HEK293 (cell line): ENCODE measurements at regions not wholly inside any gene's neighbourhood (a gene's known extent, or its start where the extent isn't known, plus 50 kb on each side); places are given as distances from the start of the nearest gene placed in this dataset.

Experiments used
- CTCF ChIA-PET: fragments of 350-600 bp; formaldehyde crosslinking; extraction: SDS; loops from one replicate; lab custom pipeline; 2021; ENCODE audit warnings: antibody characterized with exemption; lab: Yijun Ruan, JAX
- POLR2A ChIA-PET: fragments of 300-600 bp; formaldehyde crosslinking; extraction: SDS; loops from one replicate; lab custom pipeline; 2020; ENCODE audit warnings: antibody characterized with exemption, inconsistent platforms; lab: Yijun Ruan, JAX
- H3K27ac ChIP-seq: fragments of 200-500 bp; sonication (Bioruptor generic); 2 replicates; pipeline ENCODE4 v1.5.1; 2014; ENCODE audit warnings: low read depth, low read length, control low read depth, inconsistent platforms; ENCODE audit errors: extremely low read depth
- H3K36me3 ChIP-seq, 2 experiments: fragments of 200-500 bp in 1 of 2; sonication (Bioruptor generic) in 1 of 2; 1 replicate in 1 of 2; 2 replicates in 1 of 2; pipeline ENCODE4 v1.5.1; 2014 to 2017; ENCODE audit warnings: inconsistent platforms in 2 of 2, low read length in 2 of 2; ENCODE audit not compliant: control insufficient read depth in 2 of 2, insufficient read depth in 1 of 2
- H3K4me1 ChIP-seq: fragments of 200-500 bp; sonication (Bioruptor generic); 2 replicates; pipeline ENCODE4 v1.5.1; 2014; ENCODE audit warnings: mild to moderate bottlenecking, low read length, inconsistent platforms; ENCODE audit not compliant: control insufficient read depth, insufficient read depth
- H3K4me3 ChIP-seq: 2 replicates; pipeline ENCODE4 v1.5.1; 2011; ENCODE audit warnings: low read depth, mild to moderate bottlenecking, control low read depth, low read length, moderate library complexity
- H3K9me3 ChIP-seq: fragments of 200-500 bp; sonication (Bioruptor generic); 2 replicates; pipeline ENCODE4 v1.5.1; 2014; ENCODE audit warnings: low read depth, low read length, inconsistent platforms; ENCODE audit not compliant: control insufficient read depth, insufficient read depth
- SCRT2 ChIP-seq: fragments of 450-650 bp; formaldehyde crosslinking; IDR thresholded peaks from 2 replicates; pipeline ENCODE4 v1.5.1; 2016; ENCODE audit warnings: missing biosample characterization, missing genetic modification characterization
- SP7 ChIP-seq: fragments of 450-650 bp; formaldehyde crosslinking; IDR thresholded peaks from 2 replicates; pipeline ENCODE4 v1.5.1; 2016; ENCODE audit warnings: missing biosample characterization, missing genetic modification characterization
- ZBTB21 ChIP-seq: fragments of 450-650 bp; formaldehyde crosslinking; IDR thresholded peaks from 2 replicates; pipeline ENCODE4 v1.5.1; 2017; ENCODE audit warnings: missing biosample characterization, missing genetic modification characterization
- ZBTB48 ChIP-seq: fragments of 450-650 bp; formaldehyde crosslinking; IDR thresholded peaks from 2 replicates; pipeline ENCODE4 v1.5.1; 2016; ENCODE audit warnings: missing biosample characterization, missing genetic modification characterization
- ZNF133 ChIP-seq: fragments of 450-650 bp; formaldehyde crosslinking; IDR thresholded peaks from 2 replicates; pipeline ENCODE4 v1.5.1; 2016; ENCODE audit warnings: missing biosample characterization, missing genetic modification characterization
- ZNF169 ChIP-seq: fragments of 450-650 bp; formaldehyde crosslinking; IDR thresholded peaks from 2 replicates; pipeline ENCODE4 v1.5.1; 2016; ENCODE audit warnings: missing biosample characterization, missing genetic modification characterization
- ZNF211 ChIP-seq: fragments of 450-650 bp; formaldehyde crosslinking; IDR thresholded peaks from 2 replicates; pipeline ENCODE4 v1.5.1; 2016; ENCODE audit warnings: low read depth, missing biosample characterization, missing genetic modification characterization
- ZNF266 ChIP-seq: fragments of 450-650 bp; formaldehyde crosslinking; IDR thresholded peaks from 2 replicates; pipeline ENCODE4 v1.5.1; 2016; ENCODE audit warnings: missing biosample characterization, missing genetic modification characterization, low read depth
- ZNF292 ChIP-seq: fragments of 450-650 bp; formaldehyde crosslinking; IDR thresholded peaks from 2 replicates; pipeline ENCODE4 v1.5.1; 2016; ENCODE audit warnings: low read depth, missing biosample characterization, missing genetic modification characterization, borderline replicate concordance
- ZNF335 ChIP-seq: fragments of 450-650 bp; formaldehyde crosslinking; conservative IDR thresholded peaks from 2 replicates; pipeline ENCODE4 v1.5.1; 2016; ENCODE audit warnings: missing biosample characterization, missing genetic modification characterization
- ZNF341 ChIP-seq: fragments of 450-650 bp; formaldehyde crosslinking; IDR thresholded peaks from 2 replicates; pipeline ENCODE4; 2016; ENCODE audit warnings: low read depth, missing biosample characterization, missing genetic modification characterization
- ZNF423 ChIP-seq: fragments of 450-650 bp; formaldehyde crosslinking; IDR thresholded peaks from 2 replicates; pipeline ENCODE4 v1.5.1; 2016; ENCODE audit warnings: missing biosample characterization, missing genetic modification characterization
- ZNF473 ChIP-seq: fragments of 450-650 bp; formaldehyde crosslinking; IDR thresholded peaks from 2 replicates; pipeline ENCODE4 v1.5.1; 2017; ENCODE audit warnings: missing biosample characterization, missing genetic modification characterization
- ZNF48 ChIP-seq: fragments of 450-650 bp; formaldehyde crosslinking; IDR thresholded peaks from 2 replicates; pipeline ENCODE4 v1.5.1; 2016; ENCODE audit warnings: missing biosample characterization, missing genetic modification characterization
- ZNF555 ChIP-seq: fragments of 450-650 bp; formaldehyde crosslinking; conservative IDR thresholded peaks from 2 replicates; pipeline ENCODE4 v1.5.1; 2017; ENCODE audit warnings: missing biosample characterization, mild to moderate bottlenecking, missing genetic modification characterization, inconsistent platforms
- ZNF561 ChIP-seq: fragments of 450-650 bp; IDR thresholded peaks from 2 replicates; pipeline ENCODE4 v1.5.1; 2018; ENCODE audit warnings: missing biosample characterization, missing genetic modification characterization, borderline replicate concordance
- ZNF747 ChIP-seq: fragments of 450-650 bp; formaldehyde crosslinking; IDR thresholded peaks from 2 replicates; pipeline ENCODE4 v1.5.1; 2016; ENCODE audit warnings: missing biosample characterization, missing genetic modification characterization
- ZNF791 ChIP-seq: fragments of 450-650 bp; formaldehyde crosslinking; IDR thresholded peaks from 2 replicates; pipeline ENCODE4 v1.5.1; 2016; ENCODE audit warnings: missing biosample characterization, missing genetic modification characterization
- ZSCAN16 ChIP-seq: fragments of 450-650 bp; formaldehyde crosslinking; IDR thresholded peaks from 2 replicates; pipeline ENCODE4 v1.5.1; 2016; ENCODE audit warnings: missing biosample characterization, missing genetic modification characterization
- TF ChIP-seq, protein P1 (sequence below): fragments of 450-650 bp; formaldehyde crosslinking; optimal IDR thresholded peaks from 2 replicates; pipeline ENCODE3; 2016; ENCODE audit warnings: missing biosample characterization, mild to moderate bottlenecking, missing genetic modification characterization
- TF ChIP-seq, protein P2 (sequence below): fragments of 450-650 bp; formaldehyde crosslinking; IDR thresholded peaks from 2 replicates; pipeline ENCODE4 v1.5.1; 2016; ENCODE audit warnings: missing biosample characterization, missing genetic modification characterization, borderline replicate concordance
- TF ChIP-seq, protein P3 (sequence below): fragments of 450-650 bp; formaldehyde crosslinking; IDR thresholded peaks from 2 replicates; pipeline ENCODE4 v1.5.1; 2016; ENCODE audit warnings: missing biosample characterization, missing genetic modification characterization, low read depth
- TF ChIP-seq, protein P4 (sequence below): fragments of 450-650 bp; IDR thresholded peaks from 2 replicates; pipeline ENCODE4 v1.5.1; 2018; ENCODE audit warnings: missing biosample characterization, missing genetic modification characterization

DNA sequence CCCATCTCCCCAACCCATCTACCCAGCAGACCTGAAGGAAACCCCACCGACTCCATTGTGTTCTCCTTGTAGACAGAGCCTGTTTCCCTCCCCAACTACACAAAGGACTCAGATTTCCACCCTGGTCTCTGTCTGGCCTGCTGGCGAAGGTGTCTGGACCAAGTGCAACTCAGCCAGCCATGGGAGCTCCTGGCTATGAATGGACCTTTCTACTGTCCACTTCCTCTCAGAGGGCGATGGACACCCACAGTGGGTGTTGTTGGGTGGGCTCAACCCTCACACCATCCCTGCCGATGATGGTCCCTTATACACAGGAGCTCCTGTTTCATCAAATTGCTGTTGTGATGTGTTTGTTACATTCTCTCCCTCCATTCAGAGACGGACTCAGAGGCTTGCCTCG is 112.5 kb upstream of the PHACTR3 start:
- Histone ChIP-seq H3K27ac (no peak overlapping the region), H3K36me3 (no peaks in the 10 kb centered on the region), H3K9me3 (no peaks in the 10 kb centered on the region)
- POLR2A ChIA-PET, result no interaction called here
- TF ChIP-seq, protein P1, sequence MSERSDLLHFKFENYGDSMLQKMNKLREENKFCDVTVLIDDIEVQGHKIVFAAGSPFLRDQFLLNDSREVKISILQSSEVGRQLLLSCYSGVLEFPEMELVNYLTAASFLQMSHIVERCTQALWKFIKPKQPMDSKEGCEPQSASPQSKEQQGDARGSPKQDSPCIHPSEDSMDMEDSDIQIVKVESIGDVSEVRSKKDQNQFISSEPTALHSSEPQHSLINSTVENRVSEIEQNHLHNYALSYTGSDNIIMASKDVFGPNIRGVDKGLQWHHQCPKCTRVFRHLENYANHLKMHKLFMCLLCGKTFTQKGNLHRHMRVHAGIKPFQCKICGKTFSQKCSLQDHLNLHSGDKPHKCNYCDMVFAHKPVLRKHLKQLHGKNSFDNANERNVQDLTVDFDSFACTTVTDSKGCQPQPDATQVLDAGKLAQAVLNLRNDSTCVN, result no peak
- no peak for TF ChIP-seq ZNF561 (tag by site-specific recombination)
- no peak for TF ChIP-seq ZNF423 (tag by site-specific recombination)
- TF ChIP-seq ZNF341 (tag by site-specific recombination), result no peak
- TF ChIP-seq ZNF747, result no peak
- TF ChIP-seq ZNF555, result no peak
- TF ChIP-seq ZNF211, result no peak
- no peak for TF ChIP-seq ZSCAN16
- no peak for TF ChIP-seq ZNF266 (tag by site-specific recombination)
- no peak for TF ChIP-seq ZBTB48 (tag by site-specific recombination)
- no peak for TF ChIP-seq ZNF133
- TF ChIP-seq ZNF292 (tag by site-specific recombination), result no peak
- TF ChIP-seq, protein P2, sequence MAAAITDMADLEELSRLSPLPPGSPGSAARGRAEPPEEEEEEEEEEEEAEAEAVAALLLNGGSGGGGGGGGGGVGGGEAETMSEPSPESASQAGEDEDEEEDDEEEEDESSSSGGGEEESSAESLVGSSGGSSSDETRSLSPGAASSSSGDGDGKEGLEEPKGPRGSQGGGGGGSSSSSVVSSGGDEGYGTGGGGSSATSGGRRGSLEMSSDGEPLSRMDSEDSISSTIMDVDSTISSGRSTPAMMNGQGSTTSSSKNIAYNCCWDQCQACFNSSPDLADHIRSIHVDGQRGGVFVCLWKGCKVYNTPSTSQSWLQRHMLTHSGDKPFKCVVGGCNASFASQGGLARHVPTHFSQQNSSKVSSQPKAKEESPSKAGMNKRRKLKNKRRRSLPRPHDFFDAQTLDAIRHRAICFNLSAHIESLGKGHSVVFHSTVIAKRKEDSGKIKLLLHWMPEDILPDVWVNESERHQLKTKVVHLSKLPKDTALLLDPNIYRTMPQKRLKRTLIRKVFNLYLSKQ (tag by site-specific recombination), result no peak
- TF ChIP-seq, protein P3, sequence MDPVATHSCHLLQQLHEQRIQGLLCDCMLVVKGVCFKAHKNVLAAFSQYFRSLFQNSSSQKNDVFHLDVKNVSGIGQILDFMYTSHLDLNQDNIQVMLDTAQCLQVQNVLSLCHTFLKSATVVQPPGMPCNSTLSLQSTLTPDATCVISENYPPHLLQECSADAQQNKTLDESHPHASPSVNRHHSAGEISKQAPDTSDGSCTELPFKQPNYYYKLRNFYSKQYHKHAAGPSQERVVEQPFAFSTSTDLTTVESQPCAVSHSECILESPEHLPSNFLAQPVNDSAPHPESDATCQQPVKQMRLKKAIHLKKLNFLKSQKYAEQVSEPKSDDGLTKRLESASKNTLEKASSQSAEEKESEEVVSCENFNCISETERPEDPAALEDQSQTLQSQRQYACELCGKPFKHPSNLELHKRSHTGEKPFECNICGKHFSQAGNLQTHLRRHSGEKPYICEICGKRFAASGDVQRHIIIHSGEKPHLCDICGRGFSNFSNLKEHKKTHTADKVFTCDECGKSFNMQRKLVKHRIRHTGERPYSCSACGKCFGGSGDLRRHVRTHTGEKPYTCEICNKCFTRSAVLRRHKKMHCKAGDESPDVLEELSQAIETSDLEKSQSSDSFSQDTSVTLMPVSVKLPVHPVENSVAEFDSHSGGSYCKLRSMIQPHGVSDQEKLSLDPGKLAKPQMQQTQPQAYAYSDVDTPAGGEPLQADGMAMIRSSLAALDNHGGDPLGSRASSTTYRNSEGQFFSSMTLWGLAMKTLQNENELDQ (tag by site-specific recombination), result no peak
- no peak for TF ChIP-seq ZNF335
- TF ChIP-seq ZBTB21 (tag by site-specific recombination), result no peak
- TF ChIP-seq, all 188 proteins: peak for 0
- no peak overlapping the region for H3K4me3 ChIP-seq
- no peaks in the 10 kb centered on the region for H3K4me1 ChIP-seq
- CTCF ChIA-PET, result interaction anchor here (0.7 to 1.1 kb wide), 4 partner anchors 11 to 267 kb away, joined by 3 read pairs; no protein-coding TSS in a partner anchor

DNA sequence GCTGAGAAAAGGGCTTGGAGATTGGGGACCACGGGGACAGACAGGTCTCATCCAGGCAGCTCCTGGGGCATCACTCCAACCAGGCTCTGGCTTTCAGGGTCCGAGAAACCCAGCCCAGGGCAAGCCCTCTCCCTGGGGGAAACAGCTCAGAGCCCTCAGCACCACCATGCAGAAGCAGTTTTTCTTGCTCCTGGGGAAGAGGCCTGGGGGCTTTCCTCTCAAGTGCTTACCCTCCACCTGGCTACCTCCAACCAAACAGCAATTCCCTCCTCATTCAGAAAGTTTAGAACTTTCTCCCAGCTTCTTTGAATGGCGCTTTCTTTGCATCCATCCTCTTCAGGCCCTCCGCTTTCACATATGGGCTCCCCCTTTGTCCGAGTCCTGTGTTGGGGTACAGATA is 110.4 kb upstream of the PHACTR3 start:
- ChIA-PET CTCF (interaction anchor here (0.6 to 1.0 kb wide), 5 partner anchors 11 to 992 kb away, joined by 3 to 4 read pairs (median 3); no protein-coding TSS in a partner anchor), POLR2A (no interaction called here)
- no peaks in the 10 kb centered on the region for H3K36me3 ChIP-seq
- no peak overlapping the region for H3K4me3 ChIP-seq
- no peaks in the 10 kb centered on the region for H3K9me3 ChIP-seq
- no peaks in the 10 kb centered on the region for H3K4me1 ChIP-seq
- no peak overlapping the region for H3K27ac ChIP-seq
- no peak for TF ChIP-seq ZNF266 (tag by site-specific recombination)
- no peak for TF ChIP-seq SP7
- TF ChIP-seq ZNF169, result no peak

DNA sequence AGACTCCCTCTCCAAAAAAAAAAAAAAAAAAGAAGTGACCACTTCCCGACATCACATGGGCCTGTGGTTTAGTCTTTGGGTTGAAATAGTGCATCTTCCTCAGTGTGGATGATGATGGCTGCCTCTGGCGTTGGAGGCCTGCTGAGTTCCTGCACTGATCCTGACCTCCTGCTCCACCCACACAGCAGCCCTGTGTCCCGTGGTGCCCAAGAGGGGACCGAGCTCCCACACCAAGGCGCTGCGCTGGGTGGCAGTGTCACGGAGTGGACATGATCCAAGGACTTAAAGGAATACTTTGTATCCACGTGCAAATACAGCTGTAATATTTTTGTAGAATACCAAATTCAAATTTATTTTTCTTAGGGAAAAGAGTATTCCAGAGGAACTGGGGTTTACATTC is 109.2 kb upstream of the PHACTR3 start:
- Histone ChIP-seq H3K4me1 (no peaks in the 10 kb centered on the region), H3K9me3 (no peaks in the 10 kb centered on the region), H3K4me3 (no peak overlapping the region), H3K27ac (no peak overlapping the region), H3K36me3 (no peaks in the 10 kb centered on the region)
- CTCF ChIA-PET, result interaction anchor here (0.6 to 2.3 kb wide), 27 partner anchors 8 to 1274 kb away, joined by 3 to 16 read pairs (median 4); no protein-coding TSS in a partner anchor
- POLR2A ChIA-PET, result no interaction called here
- TF ChIP-seq ZNF48 (tag by site-specific recombination) (no peak), ZNF473 (tag by site-specific recombination) (no peak), ZNF791 (tag by site-specific recombination) (no peak), SCRT2 (tag by site-specific recombination) (no peak)
- TF ChIP-seq, protein P4, sequence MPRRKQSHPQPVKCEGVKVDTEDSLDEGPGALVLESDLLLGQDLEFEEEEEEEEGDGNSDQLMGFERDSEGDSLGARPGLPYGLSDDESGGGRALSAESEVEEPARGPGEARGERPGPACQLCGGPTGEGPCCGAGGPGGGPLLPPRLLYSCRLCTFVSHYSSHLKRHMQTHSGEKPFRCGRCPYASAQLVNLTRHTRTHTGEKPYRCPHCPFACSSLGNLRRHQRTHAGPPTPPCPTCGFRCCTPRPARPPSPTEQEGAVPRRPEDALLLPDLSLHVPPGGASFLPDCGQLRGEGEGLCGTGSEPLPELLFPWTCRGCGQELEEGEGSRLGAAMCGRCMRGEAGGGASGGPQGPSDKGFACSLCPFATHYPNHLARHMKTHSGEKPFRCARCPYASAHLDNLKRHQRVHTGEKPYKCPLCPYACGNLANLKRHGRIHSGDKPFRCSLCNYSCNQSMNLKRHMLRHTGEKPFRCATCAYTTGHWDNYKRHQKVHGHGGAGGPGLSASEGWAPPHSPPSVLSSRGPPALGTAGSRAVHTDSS (tag by site-specific recombination), result no peak
